ENCODE measurements at regions not wholly inside any gene's neighbourhood (a gene's known extent, or its start where the extent isn't known, plus 50 kb on each side); places are given as distances from the start of the nearest gene placed in this dataset.
A peak's percentile ranks its signal among the peaks of the same experiment; 100 is the strongest.

GRCh38 chr7:69515495-69516212 lies 82.6 kb upstream of the AUTS2 start:
- H3K27ac ChIP-seq (ENCODE audit: low read depth, low read length) = no peak overlapping the region
- no peak for DNase-seq
- no peak overlapping the region for H2BK15ac ChIP-seq (replicated peaks; ENCODE audit: low read depth)
- no peaks in the 10 kb centered on the region for H3K27me3 ChIP-seq (ENCODE audit: insufficient read depth, low read length, poor library complexity)
- no peaks in the 10 kb centered on the region for H3K79me1 ChIP-seq (ENCODE audit: low read length)
- no peak overlapping the region for H4K5ac ChIP-seq (ENCODE audit: low read length)
- H3K4ac ChIP-seq (ENCODE audit: low read depth, low read length) = no peak overlapping the region
- no peak overlapping the region for H3K4me3 ChIP-seq (ENCODE audit: low read length)
- no peaks in the 10 kb centered on the region for H3K36me3 ChIP-seq (ENCODE audit: control insufficient read depth, insufficient read depth, low read length)
- H3K79me2 ChIP-seq (ENCODE audit: control insufficient read depth, insufficient read depth, low read length) = no peaks in the 10 kb centered on the region
- no peak overlapping the region for H2BK5ac ChIP-seq (ENCODE audit: low read length)
- no peak overlapping the region for H3K9ac ChIP-seq (ENCODE audit: low read length)
- no peaks in the 10 kb centered on the region for H3K4me1 ChIP-seq (ENCODE audit: control insufficient read depth, low read depth, low read length)
- H3K18ac ChIP-seq (ENCODE audit: low read length) = no peak overlapping the region
- H3K56ac ChIP-seq (ENCODE audit: low read length) = no peak overlapping the region
- no peak overlapping the region for H2BK120ac ChIP-seq (ENCODE audit: low read depth, low read length)
- H4K8ac ChIP-seq (ENCODE audit: low read depth, low read length) = no peak overlapping the region
- H3K4me2 ChIP-seq (ENCODE audit: low read length) = no peak overlapping the region
- no CpG with 5 or more reads among the region's 6 CpGs for WGBS (ENCODE audit: extremely low coverage, insufficient coverage, low lambda C conversion rate)
- H2AK5ac ChIP-seq (ENCODE audit: low read length) = no peak overlapping the region
- no peak overlapping the region for H3K23ac ChIP-seq (ENCODE audit: low read length)

DNA sequence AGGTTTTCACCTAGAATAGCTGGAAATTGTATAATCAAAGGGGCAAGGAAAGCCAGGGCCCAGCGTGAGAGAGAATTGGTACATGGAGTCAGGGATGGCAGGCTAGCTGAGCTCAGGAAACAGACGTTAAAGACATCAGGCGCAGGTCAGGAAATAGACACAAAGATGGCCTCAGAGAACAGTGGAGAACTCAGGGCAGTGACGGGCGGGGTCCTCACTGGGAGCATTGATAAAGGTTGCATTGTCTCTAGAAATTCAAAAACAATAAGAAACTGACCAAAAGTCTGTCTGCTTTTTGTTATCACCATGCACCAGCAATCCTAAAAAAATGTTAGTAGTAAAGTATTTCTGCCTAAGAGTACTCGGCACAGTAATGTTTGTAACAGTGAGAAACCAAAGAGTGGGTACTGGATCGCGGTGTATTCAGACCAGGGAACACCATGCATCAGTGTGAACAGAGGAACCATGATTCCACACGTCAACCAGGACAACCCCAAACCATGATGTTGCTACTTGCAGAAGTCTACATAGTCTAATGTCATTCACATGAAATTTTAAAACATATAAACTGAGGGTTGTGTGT lies 81.9 kb upstream of the AUTS2 start:
- H3K27ac ChIP-seq (ENCODE audit: low read depth, low read length) = no peak overlapping the region
- no peak overlapping the region for H3K4me2 ChIP-seq (ENCODE audit: low read length)
- no peak overlapping the region for H3K23ac ChIP-seq (ENCODE audit: low read length)
- no peaks in the 10 kb centered on the region for H3K79me2 ChIP-seq (ENCODE audit: control insufficient read depth, insufficient read depth, low read length)
- no peak overlapping the region for H2BK15ac ChIP-seq (replicated peaks; ENCODE audit: low read depth)
- H2BK5ac ChIP-seq (ENCODE audit: low read length) = no peak overlapping the region
- H2BK120ac ChIP-seq (ENCODE audit: low read depth, low read length) = no peak overlapping the region
- DNase-seq = no peak
- no peaks in the 10 kb centered on the region for H3K27me3 ChIP-seq (ENCODE audit: insufficient read depth, low read length, poor library complexity)
- no peak overlapping the region for H3K9ac ChIP-seq (ENCODE audit: low read length)
- no peak overlapping the region for H3K4ac ChIP-seq (ENCODE audit: low read depth, low read length)
- H3K36me3 ChIP-seq (ENCODE audit: control insufficient read depth, insufficient read depth, low read length) = no peaks in the 10 kb centered on the region
- no peak overlapping the region for H4K5ac ChIP-seq (ENCODE audit: low read length)
- WGBS (ENCODE audit: extremely low coverage, insufficient coverage, low lambda C conversion rate) = no CpG with 5 or more reads among the region's 9 CpGs
- H3K18ac ChIP-seq (ENCODE audit: low read length) = no peak overlapping the region
- no peak overlapping the region for H3K4me3 ChIP-seq (ENCODE audit: low read length)
- no peaks in the 10 kb centered on the region for H3K79me1 ChIP-seq (ENCODE audit: low read length)
- H2AK5ac ChIP-seq (ENCODE audit: low read length) = no peak overlapping the region
- no peak overlapping the region for H4K8ac ChIP-seq (ENCODE audit: low read depth, low read length)
- no peak overlapping the region for H3K56ac ChIP-seq (ENCODE audit: low read length)
- H3K4me1 ChIP-seq (ENCODE audit: control insufficient read depth, low read depth, low read length) = no peaks in the 10 kb centered on the region

DNA sequence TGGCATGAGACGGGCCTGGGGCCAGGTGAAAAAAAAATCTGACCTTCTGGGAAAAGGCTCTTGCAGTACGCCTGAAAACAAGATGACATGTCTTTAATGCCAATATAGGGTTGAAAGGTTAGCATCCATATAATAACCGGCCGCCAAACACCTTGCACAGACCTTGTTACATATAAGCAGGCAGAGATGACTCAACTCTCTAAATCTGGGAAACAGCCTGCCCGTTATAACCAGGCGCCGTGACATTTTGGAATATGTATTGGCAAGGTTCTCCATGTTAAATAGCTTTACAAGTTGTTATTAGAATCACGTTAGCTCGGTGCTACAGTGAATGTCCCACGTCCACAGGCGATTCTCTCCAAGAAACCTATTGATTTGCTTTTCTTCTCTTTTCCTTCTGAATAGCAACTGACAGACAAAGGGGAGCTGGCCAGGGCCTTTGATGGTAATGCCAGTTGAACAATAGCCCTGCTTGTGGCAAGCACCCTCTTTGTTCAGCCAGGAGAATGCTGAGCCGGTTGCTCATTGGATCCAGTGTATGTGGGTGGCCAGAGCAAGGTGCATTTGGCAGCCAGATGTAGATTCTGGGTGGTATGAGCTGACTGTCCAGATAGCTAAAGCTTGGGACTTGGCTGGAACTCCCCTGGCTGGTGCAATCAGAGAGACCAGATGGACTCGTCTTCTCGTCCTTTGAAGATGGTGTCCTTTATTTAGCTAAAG lies 80.1 kb upstream of the AUTS2 start:
- DNase-seq = no peak
- WGBS (ENCODE audit: extremely low coverage, insufficient coverage, low lambda C conversion rate) = no CpG with 5 or more reads among the region's 14 CpGs
- no peak overlapping the region for H2AK5ac ChIP-seq (ENCODE audit: low read length)

GRCh38 chr7:69518705-69519077 lies 79.6 kb upstream of the AUTS2 start:
- H3K56ac ChIP-seq (ENCODE audit: low read length) = no peak overlapping the region
- no peak overlapping the region for H4K8ac ChIP-seq (ENCODE audit: low read depth, low read length)
- H3K18ac ChIP-seq (ENCODE audit: low read length) = no peak overlapping the region
- H3K4me1 ChIP-seq (ENCODE audit: control insufficient read depth, low read depth, low read length) = no peaks in the 10 kb centered on the region
- no peak for DNase-seq
- H3K79me2 ChIP-seq (ENCODE audit: control insufficient read depth, insufficient read depth, low read length) = no peaks in the 10 kb centered on the region
- no peak overlapping the region for H2BK15ac ChIP-seq (replicated peaks; ENCODE audit: low read depth)
- H4K5ac ChIP-seq (ENCODE audit: low read length) = no peak overlapping the region
- no peak overlapping the region for H3K4ac ChIP-seq (ENCODE audit: low read depth, low read length)
- H3K9ac ChIP-seq (ENCODE audit: low read length) = no peak overlapping the region
- H3K36me3 ChIP-seq (ENCODE audit: control insufficient read depth, insufficient read depth, low read length) = no peaks in the 10 kb centered on the region
- H3K79me1 ChIP-seq (ENCODE audit: low read length) = no peaks in the 10 kb centered on the region
- no peak overlapping the region for H2BK120ac ChIP-seq (ENCODE audit: low read depth, low read length)
- H3K23ac ChIP-seq (ENCODE audit: low read length) = no peak overlapping the region
- WGBS (ENCODE audit: extremely low coverage, insufficient coverage, low lambda C conversion rate) = no CpG with 5 or more reads among the region's 4 CpGs
- no peaks in the 10 kb centered on the region for H3K27me3 ChIP-seq (ENCODE audit: insufficient read depth, low read length, poor library complexity)
- no peak overlapping the region for H2BK5ac ChIP-seq (ENCODE audit: low read length)
- no peak overlapping the region for H2AK5ac ChIP-seq (ENCODE audit: low read length)
- H3K27ac ChIP-seq (ENCODE audit: low read depth, low read length) = no peak overlapping the region
- H3K4me3 ChIP-seq (ENCODE audit: low read length) = no peak overlapping the region
- H3K4me2 ChIP-seq (ENCODE audit: low read length) = no peak overlapping the region

More for the DNA sequence above, 80.1 kb upstream of the AUTS2 start:
- no peak overlapping the region for H2BK15ac ChIP-seq (replicated peaks; ENCODE audit: low read depth)
- H2BK120ac ChIP-seq (ENCODE audit: low read depth, low read length) = no peak overlapping the region
- no peak overlapping the region for H4K8ac ChIP-seq (ENCODE audit: low read depth, low read length)
- no peaks in the 10 kb centered on the region for H3K4me1 ChIP-seq (ENCODE audit: control insufficient read depth, low read depth, low read length)
- no peak overlapping the region for H3K4me3 ChIP-seq (ENCODE audit: low read length)
- H3K56ac ChIP-seq (ENCODE audit: low read length) = no peak overlapping the region
- no peaks in the 10 kb centered on the region for H3K79me2 ChIP-seq (ENCODE audit: control insufficient read depth, insufficient read depth, low read length)
- H3K4ac ChIP-seq (ENCODE audit: low read depth, low read length) = no peak overlapping the region
- H3K18ac ChIP-seq (ENCODE audit: low read length) = no peak overlapping the region
- no peak overlapping the region for H3K27ac ChIP-seq (ENCODE audit: low read depth, low read length)
- H3K9ac ChIP-seq (ENCODE audit: low read length) = no peak overlapping the region
- no peak overlapping the region for H3K4me2 ChIP-seq (ENCODE audit: low read length)
- no peaks in the 10 kb centered on the region for H3K36me3 ChIP-seq (ENCODE audit: control insufficient read depth, insufficient read depth, low read length)
- H3K79me1 ChIP-seq (ENCODE audit: low read length) = no peaks in the 10 kb centered on the region
- H3K27me3 ChIP-seq (ENCODE audit: insufficient read depth, low read length, poor library complexity) = no peaks in the 10 kb centered on the region
- H2BK5ac ChIP-seq (ENCODE audit: low read length) = no peak overlapping the region
- H4K5ac ChIP-seq (ENCODE audit: low read length) = no peak overlapping the region
- H3K23ac ChIP-seq (ENCODE audit: low read length) = no peak overlapping the region

GRCh38 chr7:69526570-69526969 lies 71.7 kb upstream of the AUTS2 start:
- no peak overlapping the region for H3K27ac ChIP-seq (ENCODE audit: low read depth, low read length)
- peak; percentile 46 for DNase-seq
- H3K4ac ChIP-seq (ENCODE audit: low read depth, low read length) = no peak overlapping the region
- peaks cover 8% of the 10 kb centered on the region for H3K4me1 ChIP-seq (ENCODE audit: control insufficient read depth, low read depth, low read length)
- H4K5ac ChIP-seq (ENCODE audit: low read length) = no peak overlapping the region
- no peak overlapping the region for H2BK120ac ChIP-seq (ENCODE audit: low read depth, low read length)
- no peak overlapping the region for H3K9ac ChIP-seq (ENCODE audit: low read length)
- no peak overlapping the region for H3K4me2 ChIP-seq (ENCODE audit: low read length)
- no peak overlapping the region for H2AK5ac ChIP-seq (ENCODE audit: low read length)
- H2BK15ac ChIP-seq (replicated peaks; ENCODE audit: low read depth) = no peak overlapping the region
- no peak overlapping the region for H2BK5ac ChIP-seq (ENCODE audit: low read length)
- no peaks in the 10 kb centered on the region for H3K79me1 ChIP-seq (ENCODE audit: low read length)
- no CpG with 5 or more reads among the region's 5 CpGs for WGBS (ENCODE audit: extremely low coverage, insufficient coverage, low lambda C conversion rate)
- H3K36me3 ChIP-seq (ENCODE audit: control insufficient read depth, insufficient read depth, low read length) = no peaks in the 10 kb centered on the region
- no peak overlapping the region for H3K18ac ChIP-seq (ENCODE audit: low read length)
- H3K79me2 ChIP-seq (ENCODE audit: control insufficient read depth, insufficient read depth, low read length) = no peaks in the 10 kb centered on the region
- no peaks in the 10 kb centered on the region for H3K27me3 ChIP-seq (ENCODE audit: insufficient read depth, low read length, poor library complexity)
- no peak overlapping the region for H3K23ac ChIP-seq (ENCODE audit: low read length)
- H3K56ac ChIP-seq (ENCODE audit: low read length) = no peak overlapping the region
- no peak overlapping the region for H4K8ac ChIP-seq (ENCODE audit: low read depth, low read length)
- H3K4me3 ChIP-seq (ENCODE audit: low read length) = no peak overlapping the region
